ENCODE measurements at regions not wholly inside any gene's neighbourhood (a gene's known extent, or its start where the extent isn't known, plus 50 kb on each side); places are given as distances from the start of the nearest gene placed in this dataset.

GRCh38 chr12:114858388-114859146, 174.6 kb upstream of the TBX3 start:
- Histone ChIP-seq H3K9me3 (no peaks in the 10 kb centered on the region), H3K36me3 (no peaks in the 10 kb centered on the region)
- peak; percentile 21 to 43 (median 32) for TF ChIP-seq CTCF (IDR thresholded peaks at IDR 0.05)
- no peak for TF ChIP-seq POLR2A (IDR thresholded peaks at IDR 0.05)

GRCh38 chr12:114855678-114856077, 171.7 kb upstream of the TBX3 start:
- Histone ChIP-seq H3K4me3 (no peak overlapping the region), H3K36me3 (no peaks in the 10 kb centered on the region), H3K4me1 (peaks cover 0 to 14% (median 0%) of the 10 kb centered on the region in 4 donors), H3K9me3 (no peaks in the 10 kb centered on the region), H3K27me3 (no peaks in the 10 kb centered on the region), H3K27ac (no peak overlapping the region)
- WGBS (ENCODE audit: insufficient coverage, low coverage, low lambda C conversion rate, missing lambda C conversion rate): 87% methylated on average over 3 of the region's 3 CpGs
- ATAC-seq (no peak), DNase-seq (no peak)
- TF ChIP-seq CTCF (IDR thresholded peaks at IDR 0.05): no peak
- TF ChIP-seq POLR2A (IDR thresholded peaks at IDR 0.05): no peak
- intact Hi-C loops (cut with DNase I): no loop called here

More at GRCh38 chr12:114858388-114859146, 174.6 kb upstream of the TBX3 start:
- H3K4me3 ChIP-seq: no peak overlapping the region
- no peaks in the 10 kb centered on the region for H3K27me3 ChIP-seq
- H3K4me1 ChIP-seq: peaks cover 0 to 14% (median 0%) of the 10 kb centered on the region in 4 donors
- intact Hi-C loops (cut with DNase I): no loop called here
- DNase-seq: peak; percentile 38 to 83 (median 70)
- H3K27ac ChIP-seq: peak overlapping the region in 1 of 3 donors; percentile 59
- ATAC-seq: peak; percentile 90 to 99 (median 96)
- 22% methylated on average over 7 of the region's 7 CpGs for WGBS (ENCODE audit: insufficient coverage, low coverage, low lambda C conversion rate, missing lambda C conversion rate)

- no peak for DNase-seq
- WGBS (ENCODE audit: insufficient coverage, low coverage, low lambda C conversion rate, missing lambda C conversion rate): 73% methylated on average over 10 of the region's 10 CpGs
- no peaks in the 10 kb centered on the region for H3K9me3 ChIP-seq
- H3K4me3 ChIP-seq: no peak overlapping the region
- H3K27me3 ChIP-seq: no peaks in the 10 kb centered on the region
- H3K36me3 ChIP-seq: no peaks in the 10 kb centered on the region
- ATAC-seq: no peak
- H3K4me1 ChIP-seq: peaks cover 0 to 3% (median 0%) of the 10 kb centered on the region in 4 donors
- TF ChIP-seq CTCF (IDR thresholded peaks at IDR 0.05): no peak
- no peak for TF ChIP-seq POLR2A (IDR thresholded peaks at IDR 0.05)
- no peak overlapping the region for H3K27ac ChIP-seq
- intact Hi-C loops (cut with DNase I): no loop called here
Measured at GRCh38 chr12:114852976-114853529, 169.1 kb upstream of the TBX3 start.

GRCh38 chr12:114851981-114852380, 168.0 kb upstream of the TBX3 start:
- H3K4me1 ChIP-seq: no peaks in the 10 kb centered on the region
- 75% methylated on average over 7 of the region's 7 CpGs for WGBS (ENCODE audit: insufficient coverage, low coverage, low lambda C conversion rate, missing lambda C conversion rate)

More at GRCh38 chr12:114851981-114852380, 168.0 kb upstream of the TBX3 start:
- H3K27ac ChIP-seq: no peak overlapping the region
- TF ChIP-seq CTCF (IDR thresholded peaks at IDR 0.05) (no peak), POLR2A (IDR thresholded peaks at IDR 0.05) (no peak)
- ATAC-seq: no peak
- H3K27me3 ChIP-seq: no peaks in the 10 kb centered on the region
- intact Hi-C loops (cut with DNase I): no loop called here
- DNase-seq: no peak
- H3K36me3 ChIP-seq: no peaks in the 10 kb centered on the region
- no peaks in the 10 kb centered on the region for H3K9me3 ChIP-seq
- no peak overlapping the region for H3K4me3 ChIP-seq
